ENCODE measurements at regions not wholly inside any gene's neighbourhood (a gene's known extent, or its start where the extent isn't known, plus 50 kb on each side); places are given as distances from the start of the nearest gene placed in this dataset.
"Not testable (repeated sequence)": the region's sequence is repeated elsewhere in the genome, so short reads cannot be mapped to it uniquely, and the experiment has no call there.

GRCh38 chr5:91595424-91595823, 212.3 kb upstream of the ARRDC3 start:
- ATAC-seq (ENCODE audit: low FRiP score) (no peak), DNase-seq (no peak)
- Histone ChIP-seq H3K9me3 (ENCODE audit: control insufficient read depth, low read length) (peaks cover 2% of the 10 kb centered on the region), H3K4me1 (ENCODE audit: control insufficient read depth in 1 of 2, insufficient read depth in 2 of 2, low read length in 2 of 2) (no peaks in the 10 kb centered on the region), H3K36me3 (ENCODE audit: control insufficient read depth in 1 of 2, insufficient read depth in 2 of 2, low read length in 1 of 2) (no peaks in the 10 kb centered on the region), H3K27me3 (ENCODE audit: control insufficient read depth in 1 of 2, insufficient read depth in 2 of 2, low read length in 1 of 2) (no peaks in the 10 kb centered on the region), H3K27ac (ENCODE audit: low read depth in 1 of 2, low read length in 2 of 2) (no peak overlapping the region), H3K4me3 (ENCODE audit: low read length in 2 of 2) (no peak overlapping the region)
- WGBS, 2 donors, result 86 to 91% methylated on average over 3 of the region's 3 CpGs
- intact Hi-C loops (cut with DNase I), result no loop called here

DNA sequence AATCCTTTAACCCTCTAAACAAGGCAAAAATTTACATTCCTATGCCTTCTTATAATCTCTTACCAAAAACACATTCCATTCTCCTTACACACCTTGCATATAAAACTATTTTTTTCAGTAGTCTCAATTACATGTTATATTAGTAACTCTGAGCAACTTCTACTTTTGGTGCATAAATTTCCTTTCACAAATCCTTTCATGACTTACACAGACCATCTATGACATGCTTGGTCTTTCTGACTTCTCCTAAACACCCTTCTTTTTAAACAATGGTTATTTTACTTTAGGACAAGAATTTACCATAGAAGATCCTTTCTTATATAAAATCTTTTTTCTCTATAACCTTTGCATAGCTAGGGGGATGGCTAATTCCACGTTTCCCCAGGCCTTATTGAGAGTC, 208.0 kb upstream of the ARRDC3 start:
- no peaks in the 10 kb centered on the region for H3K36me3 ChIP-seq (ENCODE audit: control insufficient read depth in 1 of 2, insufficient read depth in 2 of 2, low read length in 1 of 2)
- H3K4me3 ChIP-seq (ENCODE audit: low read length in 2 of 2), result no peak overlapping the region
- H3K27me3 ChIP-seq (ENCODE audit: control insufficient read depth in 1 of 2, insufficient read depth in 2 of 2, low read length in 1 of 2), result no peaks in the 10 kb centered on the region
- intact Hi-C loops (cut with DNase I), result no loop called here
- no peak overlapping the region for H3K27ac ChIP-seq (ENCODE audit: low read depth in 1 of 2, low read length in 2 of 2)
- no peaks in the 10 kb centered on the region for H3K4me1 ChIP-seq (ENCODE audit: control insufficient read depth in 1 of 2, insufficient read depth in 2 of 2, low read length in 2 of 2)
- H3K9me3 ChIP-seq (ENCODE audit: control insufficient read depth, low read length), result peaks cover 2% of the 10 kb centered on the region
- 36 to 44% methylated on average over 1 of the region's 1 CpG for WGBS, 2 donors
- ATAC-seq (ENCODE audit: low FRiP score) (no peak), DNase-seq (no peak)

DNA sequence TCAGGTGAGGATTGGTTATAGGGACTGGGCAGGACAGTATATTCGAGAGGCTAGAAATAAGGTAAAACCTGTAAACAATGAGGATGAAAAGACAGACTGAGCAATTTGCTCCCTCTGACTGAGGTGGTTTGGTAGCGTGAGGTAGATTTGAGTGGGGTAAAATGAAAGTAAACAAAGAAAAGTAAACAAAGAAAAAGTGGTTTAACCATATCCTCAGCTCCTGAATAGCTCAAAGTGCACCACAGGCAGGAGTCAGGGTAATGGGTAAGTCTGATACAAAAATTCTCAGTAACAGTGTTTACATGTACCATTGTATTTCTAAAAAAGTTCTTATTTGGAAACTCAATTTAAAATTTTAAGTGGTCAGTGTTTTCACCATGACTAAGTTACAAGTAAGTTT, 203.1 kb upstream of the ARRDC3 start:
- WGBS, 2 donors, result 77 to 79% methylated on average over 2 of the region's 2 CpGs
- Histone ChIP-seq H3K4me1 (ENCODE audit: control insufficient read depth in 1 of 2, insufficient read depth in 2 of 2, low read length in 2 of 2) (no peaks in the 10 kb centered on the region), H3K27ac (ENCODE audit: low read depth in 1 of 2, low read length in 2 of 2) (no peak overlapping the region), H3K4me3 (ENCODE audit: low read length in 2 of 2) (no peak overlapping the region), H3K27me3 (ENCODE audit: control insufficient read depth in 1 of 2, insufficient read depth in 2 of 2, low read length in 1 of 2) (no peaks in the 10 kb centered on the region), H3K9me3 (ENCODE audit: control insufficient read depth, low read length) (no peaks in the 10 kb centered on the region), H3K36me3 (ENCODE audit: control insufficient read depth in 1 of 2, insufficient read depth in 2 of 2, low read length in 1 of 2) (no peaks in the 10 kb centered on the region)
- intact Hi-C loops (cut with DNase I), result no loop called here
- ATAC-seq (ENCODE audit: low FRiP score), result no peak
- no peak for DNase-seq

GRCh38 chr5:91584352-91584751, 201.2 kb upstream of the ARRDC3 start:
- ATAC-seq (ENCODE audit: low FRiP score) (no peak), DNase-seq (no peak)
- no peaks in the 10 kb centered on the region for H3K27me3 ChIP-seq (ENCODE audit: control insufficient read depth in 1 of 2, insufficient read depth in 2 of 2, low read length in 1 of 2)
- H3K4me3 ChIP-seq (ENCODE audit: low read length in 2 of 2), result no peak overlapping the region
- no peaks in the 10 kb centered on the region for H3K4me1 ChIP-seq (ENCODE audit: control insufficient read depth in 1 of 2, insufficient read depth in 2 of 2, low read length in 2 of 2)
- intact Hi-C loops (cut with DNase I), result no loop called here
- H3K36me3 ChIP-seq (ENCODE audit: control insufficient read depth in 1 of 2, insufficient read depth in 2 of 2, low read length in 1 of 2), result no peaks in the 10 kb centered on the region
- WGBS, 2 donors, result 84 to 85% methylated on average over 2 of the region's 2 CpGs
- H3K27ac ChIP-seq (ENCODE audit: low read depth in 1 of 2, low read length in 2 of 2), result no peak overlapping the region
- no peaks in the 10 kb centered on the region for H3K9me3 ChIP-seq (ENCODE audit: control insufficient read depth, low read length)

DNA sequence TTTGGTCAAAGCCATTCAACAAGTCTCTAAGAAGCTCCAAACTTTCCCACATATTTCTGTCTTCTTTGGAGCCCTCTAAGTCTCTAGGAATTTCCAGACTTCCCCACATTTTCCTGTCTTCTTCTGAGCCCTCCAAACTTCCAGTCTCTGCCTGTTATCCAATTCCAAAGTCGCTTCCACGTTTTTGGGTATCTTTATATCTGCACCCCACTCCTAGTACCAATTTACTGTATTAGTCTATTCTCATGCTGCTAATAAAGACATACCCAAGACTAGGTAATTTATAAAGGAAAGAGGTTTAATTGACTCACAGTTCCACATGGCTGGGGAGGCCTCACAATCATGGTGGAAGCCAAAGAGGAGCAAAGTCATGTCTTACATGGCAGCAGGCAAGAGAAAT, 182.9 kb upstream of the ARRDC3 start:
- H3K27me3 ChIP-seq (ENCODE audit: control insufficient read depth in 1 of 2, insufficient read depth in 2 of 2, low read length in 1 of 2); H3K27ac ChIP-seq (ENCODE audit: low read depth in 1 of 2, low read length in 2 of 2); ATAC-seq (ENCODE audit: low FRiP score); H3K4me3 ChIP-seq (ENCODE audit: low read length in 2 of 2); H3K9me3 ChIP-seq (ENCODE audit: control insufficient read depth, low read length); H3K4me1 ChIP-seq (ENCODE audit: control insufficient read depth in 1 of 2, insufficient read depth in 2 of 2, low read length in 2 of 2); H3K36me3 ChIP-seq (ENCODE audit: control insufficient read depth in 1 of 2, insufficient read depth in 2 of 2, low read length in 1 of 2); DNase-seq; intact Hi-C loops (cut with DNase I): not testable (repeated sequence)
- 92 to 95% methylated on average over 2 of the region's 2 CpGs for WGBS, 2 donors

- H3K36me3 ChIP-seq (ENCODE audit: control insufficient read depth in 1 of 2, insufficient read depth in 2 of 2, low read length in 1 of 2), result no peaks in the 10 kb centered on the region
- no peaks in the 10 kb centered on the region for H3K4me1 ChIP-seq (ENCODE audit: control insufficient read depth in 1 of 2, insufficient read depth in 2 of 2, low read length in 2 of 2)
- H3K27me3 ChIP-seq (ENCODE audit: control insufficient read depth in 1 of 2, insufficient read depth in 2 of 2, low read length in 1 of 2), result no peaks in the 10 kb centered on the region
- no peak for DNase-seq
- ATAC-seq (ENCODE audit: low FRiP score), result no peak
- H3K4me3 ChIP-seq (ENCODE audit: low read length in 2 of 2), result no peak overlapping the region
- H3K27ac ChIP-seq (ENCODE audit: low read depth in 1 of 2, low read length in 2 of 2), result no peak overlapping the region
- no peaks in the 10 kb centered on the region for H3K9me3 ChIP-seq (ENCODE audit: control insufficient read depth, low read length)
- intact Hi-C loops (cut with DNase I), result no loop called here
- 70 to 71% methylated on average over 3 of the region's 3 CpGs for WGBS, 2 donors
These were observed 179.8 kb upstream of the ARRDC3 start for GRCh38 chr5:91562922-91563321.

DNA sequence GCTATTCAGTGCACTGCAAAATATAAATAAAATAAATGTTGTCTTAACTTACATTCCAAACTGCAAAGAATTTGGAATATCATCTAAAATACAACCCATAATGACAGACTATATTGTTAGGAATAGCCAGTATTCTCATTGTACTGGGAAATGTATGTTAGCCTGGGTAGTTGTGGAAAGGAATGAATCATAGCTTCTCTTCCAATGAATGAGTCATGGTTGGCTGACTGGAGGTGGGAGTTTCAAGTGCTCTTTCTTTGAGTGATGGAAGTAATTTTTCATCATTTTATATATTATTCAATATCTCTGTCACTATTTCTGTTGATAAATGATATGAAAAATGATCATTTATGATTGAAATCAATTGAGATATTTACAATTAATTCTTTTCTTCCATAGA, 158.6 kb upstream of the ARRDC3 start:
- no peak overlapping the region for H3K4me3 ChIP-seq (ENCODE audit: low read length in 2 of 2)
- H3K27ac ChIP-seq (ENCODE audit: low read depth in 1 of 2, low read length in 2 of 2), result no peak overlapping the region
- intact Hi-C loops (cut with DNase I), result no loop called here
- DNase-seq (no peak), ATAC-seq (ENCODE audit: low FRiP score) (no peak)
- H3K27me3 ChIP-seq (ENCODE audit: control insufficient read depth in 1 of 2, insufficient read depth in 2 of 2, low read length in 1 of 2), result no peaks in the 10 kb centered on the region
- no peaks in the 10 kb centered on the region for H3K9me3 ChIP-seq (ENCODE audit: control insufficient read depth, low read length)
- no peaks in the 10 kb centered on the region for H3K4me1 ChIP-seq (ENCODE audit: control insufficient read depth in 1 of 2, insufficient read depth in 2 of 2, low read length in 2 of 2)
- H3K36me3 ChIP-seq (ENCODE audit: control insufficient read depth in 1 of 2, insufficient read depth in 2 of 2, low read length in 1 of 2), result no peaks in the 10 kb centered on the region

- Histone ChIP-seq H3K27me3 (ENCODE audit: control insufficient read depth in 1 of 2, insufficient read depth in 2 of 2, low read length in 1 of 2) (no peaks in the 10 kb centered on the region), H3K9me3 (ENCODE audit: control insufficient read depth, low read length) (no peaks in the 10 kb centered on the region), H3K4me3 (ENCODE audit: low read length in 2 of 2) (no peak overlapping the region), H3K27ac (ENCODE audit: low read depth in 1 of 2, low read length in 2 of 2) (no peak overlapping the region), H3K36me3 (ENCODE audit: control insufficient read depth in 1 of 2, insufficient read depth in 2 of 2, low read length in 1 of 2) (no peaks in the 10 kb centered on the region), H3K4me1 (ENCODE audit: control insufficient read depth in 1 of 2, insufficient read depth in 2 of 2, low read length in 2 of 2) (no peaks in the 10 kb centered on the region)
- ATAC-seq (ENCODE audit: low FRiP score) (no peak), DNase-seq (no peak)
- intact Hi-C loops (cut with DNase I), result no loop called here
- 74 to 82% methylated on average over 4 of the region's 4 CpGs for WGBS, 2 donors
These were observed 155.1 kb upstream of the ARRDC3 start for GRCh38 chr5:91538179-91538578.

GRCh38 chr5:91535499-91535898, 152.4 kb upstream of the ARRDC3 start:
- no peaks in the 10 kb centered on the region for H3K36me3 ChIP-seq (ENCODE audit: control insufficient read depth in 1 of 2, insufficient read depth in 2 of 2, low read length in 1 of 2)
- DNase-seq (no peak), ATAC-seq (ENCODE audit: low FRiP score) (no peak)
- 69% methylated on average over 2 of the region's 2 CpGs for WGBS, 2 donors
- no peaks in the 10 kb centered on the region for H3K27me3 ChIP-seq (ENCODE audit: control insufficient read depth in 1 of 2, insufficient read depth in 2 of 2, low read length in 1 of 2)
- no peaks in the 10 kb centered on the region for H3K4me1 ChIP-seq (ENCODE audit: control insufficient read depth in 1 of 2, insufficient read depth in 2 of 2, low read length in 2 of 2)
- no peak overlapping the region for H3K4me3 ChIP-seq (ENCODE audit: low read length in 2 of 2)
- intact Hi-C loops (cut with DNase I), result no loop called here
- H3K9me3 ChIP-seq (ENCODE audit: control insufficient read depth, low read length), result no peaks in the 10 kb centered on the region
- no peak overlapping the region for H3K27ac ChIP-seq (ENCODE audit: low read depth in 1 of 2, low read length in 2 of 2)
